ENCODE measurements at regions not wholly inside any gene's neighbourhood (a gene's known extent, or its start where the extent isn't known, plus 50 kb on each side); places are given as distances from the start of the nearest gene placed in this dataset.

GRCh38 chr3:104606812-104607211 is 759.9 kb upstream of the ALCAM start:
- no peak for DNase-seq

DNA sequence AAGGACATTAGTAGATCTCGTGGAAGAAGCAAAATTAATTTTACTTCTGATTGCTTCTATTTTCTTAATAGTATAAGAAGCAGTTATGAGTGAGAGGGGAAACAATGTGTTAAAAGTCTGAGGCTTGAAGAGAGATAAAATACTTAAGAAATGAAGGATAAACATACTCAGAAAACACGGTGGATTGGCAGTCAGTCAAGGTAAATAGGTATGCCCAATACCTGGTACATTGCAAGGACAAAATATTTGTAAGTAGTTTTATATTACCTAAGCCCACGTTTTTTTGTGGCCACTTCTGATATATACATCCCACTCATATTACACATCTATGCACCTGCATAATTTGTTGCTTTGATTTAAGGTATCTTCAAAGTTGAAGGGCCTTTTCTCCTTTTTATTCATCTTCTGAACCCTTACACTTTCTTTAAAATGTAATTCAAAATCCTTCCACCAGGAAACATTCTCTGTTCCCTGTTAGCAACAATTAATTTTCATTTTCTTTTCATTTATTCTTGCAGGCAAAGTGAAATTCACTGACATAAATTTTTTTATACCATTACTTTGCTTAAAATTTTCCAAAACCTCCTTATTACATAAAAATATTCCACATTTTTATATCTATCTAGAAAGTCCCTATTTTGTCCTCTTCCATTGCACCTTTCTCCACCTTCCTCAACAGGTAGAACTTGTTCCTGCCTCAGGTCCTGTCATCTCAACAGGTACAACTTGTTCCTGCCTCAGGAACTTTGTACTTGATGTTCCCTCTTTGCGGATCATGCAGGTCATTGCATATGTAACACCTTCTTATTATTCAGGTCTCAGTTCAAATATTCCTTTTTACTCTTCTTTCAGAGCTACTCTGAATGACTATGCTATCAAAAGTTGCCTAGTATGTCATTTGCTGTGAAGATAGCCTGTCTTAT is 755.7 kb upstream of the ALCAM start:
- no peak for DNase-seq

GRCh38 chr3:104612218-104612617 is 754.5 kb upstream of the ALCAM start:
- DNase-seq: no peak

DNA sequence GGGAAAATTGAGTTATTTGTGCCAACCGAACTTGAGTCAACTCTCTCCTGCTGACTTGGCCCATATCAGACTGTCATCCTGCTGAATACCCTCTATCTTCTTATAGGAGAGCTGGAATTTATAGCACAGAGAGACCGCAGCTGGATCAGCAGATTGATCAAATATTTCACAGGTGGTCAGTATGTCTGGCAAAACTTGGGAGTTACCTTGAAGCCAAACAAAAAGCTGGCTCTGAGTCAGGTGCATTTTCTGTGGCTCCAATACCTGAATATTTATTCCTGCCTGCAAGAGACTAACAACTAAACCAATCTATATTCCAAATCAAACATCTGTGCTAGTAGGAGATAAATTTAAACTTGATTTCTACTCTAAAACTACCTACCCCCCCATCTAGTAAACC is 752.1 kb upstream of the ALCAM start:
- no peak for DNase-seq

DNA sequence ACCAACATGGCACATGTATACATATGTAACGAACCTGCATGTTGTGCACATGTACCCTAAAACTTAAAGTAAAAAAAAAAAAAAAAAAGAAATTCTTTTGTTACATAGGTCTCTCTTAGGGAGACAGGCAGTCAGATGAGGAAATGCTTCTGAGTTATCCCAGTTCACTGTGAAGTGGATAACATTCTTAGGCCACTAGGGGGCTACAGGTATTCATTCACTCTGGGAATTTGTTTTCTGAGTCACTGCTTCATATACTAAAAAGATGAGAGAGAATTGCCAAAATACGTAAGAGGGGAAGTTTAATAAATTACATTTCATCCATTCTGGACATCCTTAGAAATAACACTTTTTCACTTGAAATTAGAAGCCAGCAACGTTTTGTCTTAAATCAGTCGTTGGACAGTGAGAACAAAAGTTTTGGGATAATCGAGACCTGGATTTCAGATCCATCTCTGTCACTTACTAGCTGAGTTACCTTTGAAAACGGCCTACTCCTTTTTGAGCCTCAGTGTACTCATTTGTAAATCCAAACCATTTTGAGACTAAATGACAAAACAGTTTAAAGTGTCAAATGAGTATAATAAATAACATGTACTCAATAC is 738.4 kb upstream of the ALCAM start:
- peak in 1 of 2 donors; percentile 15 for DNase-seq

- no peak for DNase-seq
These were observed 737.7 kb upstream of the ALCAM start for GRCh38 chr3:104629038-104629437.

DNA sequence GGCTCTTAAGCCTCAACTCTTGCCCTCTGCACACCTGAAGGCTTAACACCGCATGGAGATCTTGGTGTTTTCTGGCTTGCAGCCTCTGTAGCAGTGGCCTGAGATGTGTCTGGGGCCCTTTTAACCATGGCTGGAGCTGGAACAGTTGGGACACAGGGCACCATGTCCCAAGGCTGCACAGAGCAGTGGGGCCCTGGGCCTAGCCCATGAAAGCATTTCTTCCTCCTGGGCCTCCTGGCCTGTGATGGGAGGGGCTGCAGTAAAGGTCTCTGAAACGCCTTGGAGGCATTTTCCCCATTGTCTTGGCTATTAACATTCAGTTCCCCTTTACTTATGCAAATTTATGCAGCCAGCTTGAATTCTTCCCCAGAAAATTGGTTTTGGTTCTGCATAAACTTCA is 735.5 kb upstream of the ALCAM start:
- no peak for DNase-seq

- no peak for DNase-seq
These were observed 734.2 kb upstream of the ALCAM start for GRCh38 chr3:104632521-104632920.

DNA sequence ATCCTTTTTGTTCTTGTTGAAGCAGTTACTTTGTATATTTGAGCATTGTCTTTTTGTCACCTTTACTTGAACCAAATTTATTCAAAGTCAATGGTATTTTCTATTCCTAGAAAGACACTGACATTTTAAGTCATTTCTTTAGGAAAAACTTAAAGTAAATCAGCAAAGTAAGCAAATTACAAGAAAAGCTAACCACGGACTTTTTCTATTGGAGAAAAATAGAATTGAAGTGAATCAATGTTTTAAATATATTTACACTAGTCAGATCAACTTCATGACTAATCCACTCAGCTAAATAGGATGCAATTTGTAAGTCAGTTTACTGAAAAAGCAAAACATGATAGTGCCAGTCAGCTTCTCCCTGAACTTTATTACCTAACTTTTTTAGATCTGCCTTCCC is 733.8 kb upstream of the ALCAM start:
- no peak for DNase-seq

- no peak for DNase-seq
These were observed 730.7 kb upstream of the ALCAM start for GRCh38 chr3:104635872-104636580.

GRCh38 chr3:104642827-104643226 is 723.9 kb upstream of the ALCAM start:
- peak in 1 of 2 donors; percentile 7 for DNase-seq

DNA sequence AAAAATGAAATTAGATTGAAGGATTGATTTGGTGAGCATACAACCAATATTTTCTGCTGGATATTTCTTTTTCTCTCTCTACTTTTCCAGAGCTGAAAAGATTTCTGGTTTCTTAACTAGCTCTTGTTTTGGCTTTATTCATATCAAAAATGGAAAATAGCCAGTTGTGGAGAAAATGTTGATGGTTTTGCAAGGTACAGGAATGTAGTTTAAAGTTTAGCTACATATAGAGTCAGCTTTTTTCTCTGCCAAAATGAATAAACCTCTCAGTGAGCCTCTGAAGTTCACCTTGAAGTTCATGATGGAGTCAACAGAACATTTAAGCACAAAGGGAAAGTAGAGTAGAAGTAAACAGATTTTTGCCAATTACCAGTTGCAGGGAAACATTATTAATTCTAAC is 720.5 kb upstream of the ALCAM start:
- no peak for DNase-seq

- DNase-seq: no peak
These were observed 717.9 kb upstream of the ALCAM start for GRCh38 chr3:104648823-104649222.

- DNase-seq: no peak
These were observed 697.6 kb upstream of the ALCAM start for GRCh38 chr3:104669083-104669482.

DNA sequence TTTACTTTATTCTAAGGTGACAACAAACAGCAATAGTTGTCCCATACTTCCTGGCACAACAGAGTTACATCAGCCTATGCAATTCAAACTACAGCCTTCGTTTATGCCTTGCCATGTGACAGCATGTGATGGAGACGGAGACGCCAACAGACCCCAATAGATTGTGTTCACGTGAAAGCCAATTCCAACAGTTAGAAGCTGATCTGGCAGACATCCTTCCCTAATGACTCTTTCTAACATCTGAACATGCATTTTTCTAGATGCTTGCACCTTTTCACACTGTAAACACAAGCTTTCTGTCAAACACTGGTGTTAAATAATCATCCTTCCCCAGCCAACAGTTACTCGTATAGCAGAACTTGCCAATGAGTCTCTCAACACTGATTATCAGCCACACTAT is 694.4 kb upstream of the ALCAM start:
- no peak for DNase-seq

DNA sequence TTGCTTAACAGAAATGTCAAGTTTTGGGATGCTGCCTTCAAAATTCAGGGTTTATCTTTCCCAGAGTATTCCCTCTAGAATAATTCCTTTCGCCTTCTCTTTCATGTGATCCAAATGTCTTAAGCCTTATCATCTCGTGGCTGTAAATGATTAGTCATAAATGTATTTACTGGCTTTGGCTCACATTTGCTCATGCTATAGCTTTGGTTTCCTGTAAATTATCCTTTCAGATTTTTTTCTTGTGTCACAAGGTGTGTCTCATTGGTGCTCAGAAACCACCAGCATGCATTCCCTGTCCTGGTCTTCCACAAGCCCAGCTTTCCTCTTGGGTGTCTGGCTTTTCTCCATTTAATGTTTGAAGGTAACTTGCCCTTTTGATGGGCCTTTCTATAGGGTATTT is 692.7 kb upstream of the ALCAM start:
- no peak for DNase-seq

- no peak for DNase-seq
These were observed 690.5 kb upstream of the ALCAM start for GRCh38 chr3:104676241-104676640.

GRCh38 chr3:104677932-104678331 is 688.8 kb upstream of the ALCAM start:
- DNase-seq: no peak

DNA sequence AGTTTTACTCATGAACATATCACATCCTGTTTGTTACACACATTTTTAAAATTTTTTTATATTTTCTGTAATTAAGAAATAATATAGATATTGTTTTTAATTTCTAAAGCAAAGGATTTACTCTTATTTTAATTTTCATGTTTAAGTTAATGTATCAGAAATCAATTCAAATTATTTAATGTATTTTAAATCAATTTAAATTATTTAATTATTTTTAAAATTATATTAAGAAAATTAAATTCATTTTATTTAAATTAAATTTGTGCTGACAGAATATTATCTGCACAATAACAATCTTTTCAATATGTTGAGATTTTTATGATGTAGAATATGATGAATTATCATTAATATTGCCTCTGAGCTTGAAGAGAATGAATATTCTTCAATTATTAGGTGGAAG is 681.2 kb upstream of the ALCAM start:
- no peak for DNase-seq

- no peak for DNase-seq
These were observed 679.3 kb upstream of the ALCAM start for GRCh38 chr3:104687362-104687761.

GRCh38 chr3:104696470-104696869 is 670.2 kb upstream of the ALCAM start:
- DNase-seq: no peak

DNA sequence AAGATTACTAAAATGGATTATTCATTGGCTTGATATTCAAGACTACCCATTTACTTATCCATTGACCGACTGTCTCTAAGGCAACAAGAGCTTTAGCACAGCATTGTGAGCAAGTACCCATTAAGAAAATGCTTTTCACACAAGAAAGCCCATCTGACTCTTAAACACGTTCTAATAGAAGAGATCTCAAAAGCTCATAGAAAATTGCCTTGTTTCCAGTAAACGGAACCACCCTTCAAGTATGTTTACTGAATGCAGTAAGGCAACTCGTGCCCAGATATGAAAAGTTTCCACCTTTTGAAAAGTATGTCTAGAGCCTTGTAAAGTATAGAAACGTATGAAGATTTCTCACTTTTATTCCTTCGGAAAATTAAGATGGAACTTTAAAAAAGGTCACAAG is 655.3 kb upstream of the ALCAM start:
- no peak for DNase-seq

DNA sequence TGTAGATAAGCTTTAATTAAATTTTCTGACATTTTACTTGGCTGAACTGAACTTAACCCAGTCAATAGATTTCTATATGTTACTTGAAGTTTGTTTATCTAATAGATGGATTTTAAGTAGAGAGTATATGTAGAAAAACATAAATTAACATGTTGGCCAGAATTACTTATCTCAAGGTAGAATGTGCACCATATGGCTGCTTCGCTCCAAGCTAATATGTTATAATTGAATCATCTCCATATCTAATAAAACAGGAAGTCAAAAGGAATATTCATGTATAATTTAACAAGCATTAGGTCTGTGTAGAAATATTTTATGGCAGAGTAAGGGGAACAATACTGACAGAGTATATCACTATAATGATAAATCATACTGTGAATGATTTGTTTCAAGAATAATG is 650.7 kb upstream of the ALCAM start:
- no peak for DNase-seq

DNA sequence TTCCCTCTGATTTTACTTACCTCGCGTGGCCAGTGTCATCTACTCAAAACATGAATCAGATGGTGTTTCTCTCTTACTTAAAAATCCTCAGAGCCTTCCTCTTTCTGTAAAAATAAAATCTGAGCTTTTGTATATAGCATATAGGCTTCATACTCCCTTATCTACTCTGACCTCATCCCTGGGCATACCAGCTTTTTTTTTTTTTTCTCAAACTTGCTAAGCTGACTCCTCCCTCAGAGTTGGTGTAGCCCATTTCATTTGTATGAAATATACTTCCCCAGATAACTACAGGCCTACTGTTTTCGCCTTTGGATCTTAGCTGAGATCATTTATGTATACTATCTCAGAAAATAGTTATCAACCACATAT is 648.9 kb upstream of the ALCAM start:
- DNase-seq: no peak
